GM18909 (cell line): ENCODE measurements at regions not wholly inside any gene's neighbourhood (a gene's known extent, or its start where the extent isn't known, plus 50 kb on each side); places are given as distances from the start of the nearest gene placed in this dataset.
"Not testable (repeated sequence)": the region's sequence is repeated elsewhere in the genome, so short reads cannot be mapped to it uniquely, and the experiment has no call there.

Experiments used
- ATAC-seq: cut with Tn5 transposase; IDR thresholded peaks from one replicate; pipeline ENCODE4 v1.9.1; 2021; ENCODE audit warnings: mild to moderate bottlenecking; ENCODE audit not compliant: unreplicated experiment, poor library complexity

DNA sequence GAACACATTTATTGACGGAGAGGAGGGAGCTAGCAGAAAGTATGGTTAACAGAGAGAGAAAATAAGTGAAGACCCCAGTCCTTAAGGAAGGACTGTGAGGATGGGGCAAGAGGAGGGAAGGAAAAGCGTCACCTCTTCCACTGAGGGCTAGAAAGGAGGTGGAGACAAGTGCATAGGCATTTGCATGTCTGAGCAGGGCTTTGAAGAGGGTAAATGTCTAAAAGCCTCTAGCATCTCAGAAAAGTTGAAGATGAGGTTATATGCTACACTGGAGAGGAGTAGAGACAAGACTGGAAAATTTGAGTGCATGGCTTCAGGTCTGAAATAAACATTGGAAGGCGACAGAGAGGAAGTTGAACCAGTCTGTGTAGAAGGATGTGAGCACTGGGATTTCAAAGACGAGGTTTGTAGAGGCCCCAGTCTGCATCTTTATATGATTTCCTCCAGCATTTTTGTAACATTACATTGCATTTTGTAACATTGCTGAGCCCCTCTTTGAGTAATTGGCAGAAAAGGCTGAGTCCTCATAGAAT lies 98.5 kb upstream of the IFNG-AS1 start:
- ATAC-seq: no peak

DNA sequence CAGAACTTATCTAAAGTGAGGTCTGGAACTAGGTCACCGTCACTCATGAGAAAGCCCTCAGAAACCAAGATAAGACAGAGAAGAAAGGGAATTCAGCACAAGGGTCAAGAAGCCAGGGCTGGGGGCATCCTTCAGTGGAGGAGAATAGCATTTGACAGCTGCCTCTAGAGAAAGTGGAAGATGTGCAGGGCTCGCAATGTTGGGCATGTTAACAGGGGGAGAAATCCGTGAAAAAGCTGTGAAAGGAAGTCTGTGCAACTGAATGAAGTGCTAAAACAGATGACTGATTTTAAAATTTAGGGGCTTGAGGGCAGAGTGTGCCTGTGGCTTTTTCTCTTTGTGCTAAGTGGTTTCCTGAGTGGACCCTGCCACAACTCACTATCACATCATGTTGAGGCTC lies 97.7 kb upstream of the IFNG-AS1 start:
- no peak for ATAC-seq

DNA sequence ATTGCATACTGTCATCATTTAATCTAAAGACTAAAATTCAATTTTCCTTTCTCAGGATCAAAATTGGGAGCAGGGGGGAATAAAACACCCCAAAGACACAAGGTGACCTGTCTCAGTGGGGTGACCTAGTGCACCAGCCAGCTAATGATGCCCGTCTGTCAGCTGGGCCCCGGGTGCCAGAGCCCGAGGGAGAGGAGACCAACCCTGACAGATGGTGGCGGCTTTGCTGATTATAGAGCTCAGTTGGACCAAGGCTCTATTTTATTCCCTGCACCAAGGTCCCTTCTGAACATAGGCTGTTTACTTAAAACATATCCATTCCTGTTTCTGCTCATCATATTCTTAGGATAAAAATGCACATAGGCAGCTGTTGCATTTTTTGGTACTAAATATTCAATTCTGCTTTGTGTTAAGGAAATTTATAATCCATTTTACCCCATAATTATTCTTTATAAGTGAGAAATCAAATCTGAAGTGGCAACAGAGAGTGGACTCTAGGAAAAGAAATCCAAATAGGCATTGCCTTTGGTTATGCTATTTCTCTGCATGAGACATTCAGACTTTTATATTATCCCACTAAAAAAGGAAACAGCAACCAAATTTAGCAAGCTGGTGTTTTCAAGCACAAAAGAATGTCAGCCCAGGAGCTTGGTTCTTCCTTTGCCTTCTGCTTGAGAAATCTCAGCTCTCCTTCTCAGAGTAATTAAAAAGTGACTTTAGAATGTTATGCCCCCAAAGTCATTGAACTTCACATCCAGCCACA lies 96.8 kb upstream of the IFNG-AS1 start:
- ATAC-seq: no peak

DNA sequence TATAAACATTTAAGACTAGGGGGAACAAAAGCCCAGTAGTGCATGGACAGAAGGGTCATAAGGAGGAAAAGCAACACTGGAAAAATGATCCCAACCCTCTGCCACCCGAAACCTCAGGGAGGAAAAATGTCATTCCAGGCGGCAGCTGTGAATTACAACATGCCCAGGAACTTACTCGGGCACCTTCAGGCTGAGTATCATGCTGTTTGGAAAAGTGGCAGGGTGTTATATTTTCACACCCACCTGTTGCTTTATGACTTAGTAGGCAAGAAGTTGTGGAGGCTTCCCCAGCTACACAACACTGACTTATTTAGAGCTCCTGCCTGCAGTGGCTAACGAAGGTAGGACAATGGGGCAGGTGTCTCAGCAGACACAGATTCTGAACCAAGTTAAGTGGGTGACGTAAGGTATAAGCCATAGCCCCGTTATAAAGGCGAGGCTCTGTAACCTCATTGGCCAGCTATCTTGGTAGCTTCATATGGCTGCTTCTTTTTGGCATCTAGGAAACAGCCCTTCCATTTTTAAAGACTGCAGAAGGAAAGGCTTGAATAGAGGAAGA lies 96.1 kb upstream of the IFNG-AS1 start:
- no peak for ATAC-seq

DNA sequence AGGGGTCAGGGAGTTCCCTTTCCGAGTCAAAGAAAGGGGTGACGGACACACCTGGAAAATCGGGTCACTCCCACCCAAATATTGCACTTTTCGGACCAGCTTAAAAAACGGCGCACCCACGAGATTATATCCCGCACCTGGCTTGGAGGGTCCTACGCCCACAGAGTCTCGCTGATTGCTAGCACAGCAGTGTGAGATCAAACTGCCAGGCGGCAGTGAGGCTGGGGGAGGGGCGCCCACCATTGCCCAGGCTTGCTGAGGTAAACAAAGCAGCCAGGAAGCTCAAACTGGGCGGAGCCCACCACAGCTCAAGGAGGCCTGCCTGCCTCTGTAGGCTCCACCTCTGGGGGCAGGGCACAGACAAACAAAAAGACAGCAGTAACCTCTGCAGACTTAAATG lies 88.8 kb upstream of the IFNG-AS1 start:
- ATAC-seq: not testable (repeated sequence)

DNA sequence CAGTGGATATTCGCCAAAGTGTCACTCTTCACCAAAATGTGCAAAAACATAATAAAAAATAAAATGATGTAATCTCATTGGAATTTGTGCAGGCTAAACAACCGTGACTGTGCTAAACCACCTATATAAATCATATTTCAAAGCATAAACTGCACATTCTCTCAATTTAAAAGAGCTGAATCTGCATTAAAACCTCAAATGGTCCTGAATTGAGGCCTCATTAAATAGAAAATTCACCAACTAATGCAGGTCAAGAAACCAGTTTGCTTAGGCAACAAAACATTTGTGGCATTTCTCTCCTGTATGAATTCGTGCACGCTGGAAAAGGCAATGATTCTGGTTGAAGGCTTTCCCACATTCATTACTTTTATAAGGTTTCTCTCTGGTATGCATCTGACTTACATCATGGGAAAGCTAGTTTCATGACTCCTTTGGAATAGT lies 80.1 kb upstream of the IFNG-AS1 start:
- ATAC-seq: no peak

DNA sequence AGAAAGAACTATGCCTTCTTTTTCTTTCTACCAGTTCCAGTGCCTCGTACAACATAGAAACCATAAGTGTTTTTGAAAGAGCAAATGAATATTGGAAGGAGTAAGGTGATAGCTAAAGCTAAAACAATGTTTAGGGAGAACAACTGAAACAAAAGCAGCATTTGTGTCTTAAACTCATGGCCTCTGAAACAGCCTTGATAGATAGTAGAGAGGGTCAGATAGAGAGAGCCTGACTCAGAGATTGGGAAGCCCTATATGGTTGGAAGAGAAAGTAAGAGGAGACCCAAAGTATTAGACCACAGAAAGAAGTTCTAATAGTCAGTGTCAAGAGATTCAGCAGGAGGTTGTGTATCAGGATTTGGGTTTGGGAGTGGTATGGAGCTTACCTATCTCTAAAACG lies 79.6 kb upstream of the IFNG-AS1 start:
- no peak for ATAC-seq

DNA sequence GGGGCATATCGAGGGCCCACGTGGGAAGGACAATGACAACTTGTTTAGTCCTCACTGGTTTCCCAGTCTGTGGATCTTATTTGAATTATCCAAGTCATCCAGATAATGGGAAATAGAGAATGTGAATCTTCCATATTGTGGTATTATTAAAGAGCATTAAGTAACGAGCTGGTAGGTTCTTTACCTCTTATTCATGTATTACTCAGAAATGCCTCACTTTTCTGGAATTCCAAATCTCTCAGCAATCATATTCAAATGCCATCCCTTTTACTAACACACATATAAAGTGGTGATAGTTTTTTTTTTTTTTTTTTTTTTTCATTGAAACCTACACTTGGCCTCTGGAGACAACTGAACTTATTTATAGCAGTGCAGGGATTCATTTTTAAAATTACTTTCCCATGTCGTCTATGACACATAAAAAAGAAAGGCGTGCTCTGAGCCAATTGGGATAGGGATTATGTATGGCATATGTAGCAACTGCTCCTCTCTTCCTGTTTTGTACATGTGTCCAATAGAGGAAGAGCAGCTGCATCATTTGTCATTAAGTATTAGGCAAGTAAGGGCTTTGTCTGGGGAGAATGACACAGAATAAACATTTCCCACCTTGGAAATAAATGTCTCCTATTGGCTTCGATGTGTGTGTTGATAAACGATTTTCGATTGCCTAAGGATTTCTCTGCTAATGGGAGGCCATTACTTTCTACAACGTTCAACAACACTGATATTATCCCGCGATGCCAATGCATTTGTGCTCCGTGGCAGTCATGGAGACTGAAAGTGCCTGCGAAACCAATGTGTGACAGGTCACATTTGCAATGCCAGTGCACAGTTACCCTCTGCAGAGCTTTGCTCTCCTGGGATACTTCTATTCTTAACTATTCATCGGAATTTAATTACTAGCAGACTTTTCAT lies 78.6 kb upstream of the IFNG-AS1 start:
- ATAC-seq: no peak

DNA sequence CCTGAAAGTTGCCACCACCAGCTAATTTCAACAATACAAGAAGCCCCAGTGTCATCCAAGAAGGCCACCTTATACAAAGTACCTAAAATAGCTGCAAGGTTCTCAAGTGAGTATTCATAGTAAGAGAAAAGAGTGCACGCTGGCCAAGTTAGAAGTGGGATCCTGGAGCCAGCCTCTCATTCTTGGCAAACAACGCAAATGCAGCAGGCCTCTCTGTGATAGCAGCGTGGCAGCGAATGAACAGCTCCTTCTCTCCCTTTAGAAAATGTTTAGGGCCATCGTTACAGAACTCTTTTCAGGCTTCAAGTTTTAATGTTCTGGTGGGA lies 78.0 kb upstream of the IFNG-AS1 start:
- no peak for ATAC-seq

DNA sequence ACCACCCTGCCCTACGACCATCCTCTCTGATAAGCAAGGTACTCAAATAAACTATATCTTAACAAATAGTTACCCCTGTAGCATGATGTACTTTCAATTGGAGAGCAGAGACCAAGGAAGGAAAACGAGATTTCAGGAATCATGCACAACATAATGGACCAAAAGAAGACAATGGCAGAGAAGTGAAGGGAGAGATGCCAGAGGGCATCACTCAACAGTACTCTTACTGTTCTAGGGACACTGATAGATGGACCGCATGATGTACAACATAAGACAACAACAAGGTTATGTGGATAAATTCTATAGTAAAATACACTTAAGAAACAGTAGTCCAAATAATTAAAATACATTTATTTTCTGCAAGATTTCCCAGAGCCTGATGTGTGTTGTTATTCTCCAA lies 77.5 kb upstream of the IFNG-AS1 start:
- ATAC-seq: no peak

DNA sequence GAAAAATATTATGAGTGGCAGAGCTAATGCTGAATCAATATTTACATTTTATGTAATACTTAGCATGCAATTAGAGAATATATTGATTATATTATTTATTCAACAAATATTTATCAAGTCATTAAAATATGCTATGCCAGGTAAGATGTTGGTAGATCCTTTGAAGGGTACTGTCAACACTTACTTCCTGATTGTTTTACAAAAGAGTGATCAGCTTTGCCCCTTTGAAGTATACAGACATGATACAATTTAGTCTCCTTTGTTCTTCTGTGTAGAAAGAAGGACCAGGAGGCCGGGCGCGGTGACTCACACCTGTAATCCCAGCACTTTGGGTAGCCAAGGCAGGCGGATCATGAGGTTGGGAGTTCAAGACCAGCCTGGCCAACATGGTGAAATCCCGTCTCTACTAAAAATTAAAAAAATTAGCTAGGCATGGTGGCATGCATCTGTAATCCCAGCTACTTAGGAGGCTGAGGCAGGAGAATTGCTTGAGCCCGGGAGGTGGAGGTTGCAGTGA lies 73.9 kb upstream of the IFNG-AS1 start:
- ATAC-seq: no peak

DNA sequence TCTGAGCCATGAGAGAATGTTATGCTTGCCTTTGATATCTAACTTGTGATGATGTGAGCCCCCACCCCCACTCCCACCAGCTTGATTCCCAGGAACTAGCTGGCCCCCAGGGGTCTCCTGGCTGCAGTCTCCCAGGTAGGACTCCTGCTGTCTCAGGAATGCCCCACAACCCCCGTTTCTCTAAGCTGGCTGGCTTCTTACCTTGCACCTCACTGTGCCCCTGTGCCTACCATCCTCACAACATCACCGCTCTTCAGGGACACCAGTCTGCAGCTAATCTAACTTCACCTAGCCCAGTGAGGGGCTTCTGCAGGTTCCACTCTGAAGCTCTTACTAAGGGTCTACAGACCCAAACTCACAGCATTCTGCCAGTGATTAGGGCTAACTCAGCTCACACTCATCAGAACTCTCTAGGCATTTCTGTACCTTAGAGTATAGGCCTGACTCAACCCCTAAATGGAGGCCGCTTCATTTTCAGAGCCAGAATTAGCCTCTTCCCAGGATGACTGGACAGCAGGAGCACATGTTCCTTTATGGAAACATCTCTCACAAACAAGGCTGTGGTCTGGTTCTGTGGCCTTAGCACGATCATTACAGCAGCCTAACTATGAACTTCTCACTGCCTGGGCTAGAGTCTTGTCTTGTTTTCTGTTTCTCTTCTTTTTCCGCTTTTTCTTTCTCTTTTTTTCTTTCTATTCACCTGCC lies 72.8 kb upstream of the IFNG-AS1 start:
- no peak for ATAC-seq

DNA sequence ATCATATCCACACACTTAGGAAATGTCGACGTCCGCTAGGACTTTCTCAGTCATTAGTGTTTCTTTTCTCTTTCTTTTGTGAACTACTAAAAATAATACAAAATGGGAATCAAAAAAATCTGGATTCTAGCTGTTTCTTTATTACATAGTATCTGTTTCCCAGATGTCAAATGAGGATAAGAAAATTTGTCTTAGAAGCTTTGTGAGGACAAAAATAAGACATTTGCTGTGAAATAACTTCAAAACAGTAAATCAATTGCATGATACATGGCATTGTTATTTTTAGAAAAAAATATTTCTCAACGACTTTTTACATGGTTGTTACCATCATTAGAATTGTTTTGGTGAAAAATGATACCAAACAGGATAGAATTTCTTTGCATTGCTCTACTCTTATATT lies 71.4 kb upstream of the IFNG-AS1 start:
- no peak for ATAC-seq

DNA sequence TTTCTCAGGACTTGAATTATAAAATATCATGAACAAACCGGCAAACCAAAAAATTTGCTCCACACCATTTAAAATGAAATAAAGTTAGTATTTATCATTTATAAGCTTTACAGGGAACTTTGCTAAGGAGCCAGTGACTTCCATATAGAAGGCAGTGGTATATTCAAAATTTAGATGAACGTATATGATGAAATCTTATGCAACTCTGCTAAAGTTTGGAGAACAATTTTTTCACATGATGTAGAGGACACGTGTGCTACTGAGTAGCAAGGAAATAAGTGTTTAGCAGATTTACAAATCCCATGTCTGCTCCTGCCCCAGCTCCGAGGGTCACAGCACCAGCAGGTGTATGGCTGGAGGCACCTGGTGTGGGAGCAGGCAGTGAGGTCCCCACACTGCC lies 70.8 kb upstream of the IFNG-AS1 start:
- no peak for ATAC-seq

DNA sequence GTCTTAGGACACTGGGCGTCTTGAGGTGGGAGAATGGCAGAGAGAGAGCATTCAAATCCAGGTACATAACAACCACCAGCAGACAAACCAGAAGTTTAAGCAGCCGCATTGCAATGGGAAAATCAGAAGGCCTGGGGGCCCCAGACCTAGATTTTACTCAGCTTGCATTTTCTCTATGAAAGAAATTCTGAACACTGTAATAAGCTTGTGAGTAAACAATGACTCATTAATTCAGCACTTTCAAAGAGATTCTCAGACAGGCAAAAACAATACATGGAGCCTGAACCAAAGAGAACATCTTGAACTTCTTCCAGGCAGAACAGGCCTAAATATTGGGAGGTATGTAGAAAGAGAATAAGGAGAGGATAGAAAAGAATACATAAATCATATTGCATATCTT lies 69.8 kb upstream of the IFNG-AS1 start:
- ATAC-seq: no peak

DNA sequence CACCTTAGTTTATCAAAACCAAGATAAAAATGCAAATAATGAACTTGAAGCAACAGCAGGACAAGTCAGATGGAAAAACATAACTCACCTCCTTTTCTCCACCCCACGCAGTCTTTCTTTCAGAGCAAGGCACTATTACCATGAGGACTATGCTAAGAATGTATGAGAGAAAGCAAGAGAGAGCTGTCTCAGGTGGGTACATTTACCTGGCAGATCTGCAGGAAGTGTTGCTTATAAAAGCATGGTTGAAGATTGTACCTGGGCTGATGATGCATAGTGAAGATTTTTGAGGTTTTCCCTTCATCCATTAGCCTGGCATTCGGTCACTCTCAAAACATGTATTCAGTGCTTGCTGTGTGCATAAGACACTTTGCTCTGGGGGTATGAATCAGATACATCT lies 68.8 kb upstream of the IFNG-AS1 start:
- ATAC-seq: no peak

DNA sequence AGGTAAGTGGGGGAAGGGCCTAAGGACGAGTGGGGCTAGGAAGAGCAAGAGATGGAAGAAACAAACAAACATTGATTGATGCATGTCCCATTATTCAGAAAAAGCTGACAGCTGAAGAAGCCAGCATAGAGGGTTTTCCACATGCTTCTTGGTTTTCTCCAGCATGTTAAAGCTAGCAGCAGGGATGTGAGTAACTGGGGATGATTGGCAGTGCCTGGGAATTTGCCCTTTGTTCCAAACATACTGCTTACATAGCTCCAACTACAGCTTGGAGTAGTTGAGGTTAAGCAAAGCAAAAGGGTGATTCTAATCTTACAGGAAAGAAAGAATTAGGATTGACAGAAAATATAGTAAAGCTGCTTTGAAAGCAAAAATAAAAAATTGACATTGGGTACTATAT lies 68.0 kb upstream of the IFNG-AS1 start:
- ATAC-seq: no peak

DNA sequence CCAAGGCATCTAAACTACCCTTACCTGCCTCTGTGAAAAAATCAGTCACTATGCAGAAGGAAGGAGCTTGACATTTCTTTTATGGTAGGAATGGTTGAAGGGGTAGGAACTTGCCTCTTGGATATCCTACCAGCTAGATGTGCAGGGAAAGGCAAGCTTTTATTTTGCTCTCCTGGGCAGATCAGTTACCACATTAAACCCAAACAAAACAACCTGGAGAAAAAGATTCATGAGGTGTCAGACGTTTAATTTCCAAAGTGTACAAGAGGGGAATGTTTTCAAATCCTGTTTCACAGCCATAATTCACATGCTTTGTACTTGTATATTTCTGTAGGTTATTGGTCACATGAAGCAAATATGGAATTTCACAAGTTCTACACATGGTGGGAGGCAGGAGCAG lies 67.0 kb upstream of the IFNG-AS1 start:
- no peak for ATAC-seq

DNA sequence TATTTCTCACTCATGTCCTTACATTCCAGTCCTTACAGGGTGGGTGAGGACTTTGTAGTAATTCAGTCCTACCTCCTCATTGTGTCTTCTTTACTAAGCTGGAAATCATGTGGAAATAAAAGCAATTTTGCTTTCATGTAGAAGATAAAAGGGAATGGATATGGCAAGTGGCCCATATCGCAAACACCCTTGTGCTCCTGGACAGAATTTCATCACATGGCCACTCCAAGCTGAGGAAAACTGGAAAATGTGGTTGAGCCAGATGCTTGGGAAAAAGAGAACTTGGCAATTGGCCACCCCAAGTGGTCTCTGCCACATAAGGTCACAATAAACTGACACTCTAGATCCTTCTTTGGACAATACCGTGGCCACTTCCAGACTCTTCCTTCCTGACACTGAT lies 64.2 kb upstream of the IFNG-AS1 start:
- ATAC-seq: no peak

DNA sequence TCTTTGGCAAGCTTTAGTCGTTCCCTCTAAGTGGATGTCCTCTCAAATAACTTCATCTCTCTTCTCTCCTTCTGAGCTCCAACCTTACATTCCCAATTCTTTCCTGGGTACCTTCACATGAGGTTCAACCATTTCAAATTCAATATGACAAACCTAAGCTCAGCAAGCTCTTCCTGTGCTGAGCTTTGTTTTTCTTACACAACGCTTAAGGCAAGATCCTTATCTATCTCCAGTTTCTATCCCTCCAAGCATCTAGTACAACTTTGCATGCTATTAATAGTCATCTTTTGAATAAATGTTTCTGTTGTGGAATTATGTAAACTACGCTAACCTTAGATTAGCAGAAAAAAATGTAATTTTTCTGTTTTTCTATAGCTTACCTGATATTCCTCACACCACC lies 63.7 kb upstream of the IFNG-AS1 start:
- ATAC-seq: no peak
